GM21717 (cell line): ENCODE measurements at regions not wholly inside any gene's neighbourhood (a gene's known extent, or its start where the extent isn't known, plus 50 kb on each side); places are given as distances from the start of the nearest gene placed in this dataset.

Source experiments
- ATAC-seq: cut with Tn5 transposase; IDR thresholded peaks from one replicate; pipeline ENCODE4 v1.9.1; 2021; ENCODE audit warnings: mild to moderate bottlenecking, moderate library complexity; ENCODE audit not compliant: unreplicated experiment

GRCh38 chr6:11332463-11332862 lies 100.0 kb upstream of the NEDD9 start:
- ATAC-seq: no peak

GRCh38 chr6:11331111-11331510 lies 98.6 kb upstream of the NEDD9 start:
- ATAC-seq: no peak

- ATAC-seq: no peak
These were observed 97.9 kb upstream of the NEDD9 start for GRCh38 chr6:11330413-11330760.

GRCh38 chr6:11329726-11330412 lies 97.4 kb upstream of the NEDD9 start:
- no peak for ATAC-seq

GRCh38 chr6:11328613-11329247 lies 96.3 kb upstream of the NEDD9 start:
- no peak for ATAC-seq

- no peak for ATAC-seq
These were observed 95.5 kb upstream of the NEDD9 start for GRCh38 chr6:11327961-11328360.

- ATAC-seq: no peak
These were observed 93.6 kb upstream of the NEDD9 start for GRCh38 chr6:11326116-11326515.

GRCh38 chr6:11324453-11325015 lies 92.1 kb upstream of the NEDD9 start:
- peak; percentile 81 for ATAC-seq

- ATAC-seq: no peak
These were observed 91.4 kb upstream of the NEDD9 start for GRCh38 chr6:11323666-11324452.

GRCh38 chr6:11322252-11322885 lies 89.9 kb upstream of the NEDD9 start:
- no peak for ATAC-seq

GRCh38 chr6:11320914-11321597 lies 88.6 kb upstream of the NEDD9 start:
- ATAC-seq: no peak

GRCh38 chr6:11318835-11319813 lies 86.7 kb upstream of the NEDD9 start:
- ATAC-seq: no peak

- ATAC-seq: peak; percentile 74
These were observed 85.7 kb upstream of the NEDD9 start for GRCh38 chr6:11317885-11318771.

GRCh38 chr6:11315743-11316437 lies 83.4 kb upstream of the NEDD9 start:
- ATAC-seq: no peak

- no peak for ATAC-seq
These were observed 80.7 kb upstream of the NEDD9 start for GRCh38 chr6:11313207-11313606.

GRCh38 chr6:11311970-11312369 lies 79.5 kb upstream of the NEDD9 start:
- no peak for ATAC-seq

- no peak for ATAC-seq
These were observed 77.6 kb upstream of the NEDD9 start for GRCh38 chr6:11309947-11310665.
